GM21717 (cell line): ENCODE measurements at regions not wholly inside any gene's neighbourhood (a gene's known extent, or its start where the extent isn't known, plus 50 kb on each side); places are given as distances from the start of the nearest gene placed in this dataset.
A peak's percentile ranks its signal among the peaks of the same experiment; 100 is the strongest.

ENCODE experiments used
- ATAC-seq: cut with Tn5 transposase; IDR thresholded peaks from one replicate; pipeline ENCODE4 v1.9.1; 2021; ENCODE audit warnings: mild to moderate bottlenecking, moderate library complexity; ENCODE audit not compliant: unreplicated experiment

GRCh38 chr6:84467296-84467695 lies 239.9 kb upstream of the CEP162 start:
- no peak for ATAC-seq

DNA sequence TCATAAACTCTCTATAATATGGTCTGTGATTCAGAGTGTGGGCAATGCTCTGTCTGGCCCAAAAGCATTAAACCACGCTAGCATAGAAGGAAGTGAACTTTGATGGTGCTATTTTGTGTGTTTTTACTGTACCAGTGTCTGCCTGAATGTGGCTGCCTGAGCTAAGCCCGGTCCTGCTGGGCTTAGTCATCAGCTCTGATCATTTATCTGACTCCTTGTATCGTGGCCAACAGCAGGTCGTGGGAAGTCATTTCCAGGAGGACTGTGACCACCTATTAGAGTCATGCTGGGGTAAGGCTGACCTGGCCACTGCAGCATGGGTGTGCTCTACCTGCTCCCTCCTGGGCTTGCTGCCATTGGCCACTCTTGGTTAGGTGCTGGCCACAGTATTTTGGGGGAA lies 239.1 kb upstream of the CEP162 start:
- no peak for ATAC-seq

GRCh38 chr6:84464471-84464870 lies 237.0 kb upstream of the CEP162 start:
- no peak for ATAC-seq

DNA sequence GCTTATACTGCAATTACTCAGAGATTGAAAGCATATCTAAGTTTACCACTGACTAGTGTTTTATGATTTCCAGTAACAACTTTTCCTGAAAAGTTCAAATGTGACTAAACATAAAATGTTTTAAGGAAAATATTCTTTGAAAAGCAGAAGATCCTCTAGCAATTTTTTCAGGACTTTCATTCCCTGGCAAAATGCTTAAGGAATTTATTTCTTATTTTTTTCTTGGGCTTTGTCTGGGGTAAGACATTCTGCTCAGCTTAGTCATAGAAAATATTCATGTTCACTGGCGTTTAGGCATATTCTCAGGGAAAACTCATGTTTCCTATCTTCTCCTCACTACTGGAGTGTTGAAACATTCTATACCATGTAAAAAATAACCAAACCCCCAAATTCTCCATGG lies 235.3 kb upstream of the CEP162 start:
- no peak for ATAC-seq

GRCh38 chr6:84461461-84461860 lies 234.0 kb upstream of the CEP162 start:
- ATAC-seq, result no peak

DNA sequence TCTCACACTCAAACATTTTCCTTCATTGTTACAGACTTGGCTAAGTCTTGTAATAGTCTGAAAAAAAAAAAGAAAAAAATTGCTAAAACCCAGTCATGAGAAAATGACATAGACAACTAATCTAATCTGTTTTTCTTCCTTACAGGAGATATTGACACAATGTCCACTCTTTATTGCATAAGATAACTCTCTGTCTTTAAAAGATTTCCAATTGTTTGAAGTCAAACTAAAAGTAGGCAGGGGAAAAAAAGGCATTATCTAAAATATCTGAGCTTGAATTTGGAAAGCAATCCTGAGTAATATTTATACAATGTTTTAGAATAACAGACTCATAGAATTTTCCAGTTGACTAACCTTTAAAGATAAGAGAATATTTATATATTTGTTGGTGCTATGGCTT lies 233.0 kb upstream of the CEP162 start:
- ATAC-seq, result no peak

GRCh38 chr6:84459401-84459800 lies 232.0 kb upstream of the CEP162 start:
- ATAC-seq, result no peak

DNA sequence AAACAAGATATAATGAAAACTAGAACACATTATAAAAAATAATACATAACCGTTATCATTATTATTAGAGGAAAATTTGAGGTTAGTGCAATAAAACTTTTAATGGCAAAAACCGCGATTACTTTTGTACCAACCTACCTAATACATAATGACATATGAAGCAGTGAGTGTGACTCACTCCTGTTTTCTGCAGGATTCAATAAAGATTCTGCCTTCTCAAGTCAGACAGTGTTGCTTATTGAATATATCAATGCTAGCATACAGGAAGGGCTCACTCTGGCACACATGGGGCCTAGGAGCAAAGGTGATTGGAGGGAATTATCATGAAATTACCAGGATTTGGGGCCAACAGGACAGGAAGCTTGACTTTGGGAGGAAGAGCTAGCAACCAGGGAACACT lies 230.8 kb upstream of the CEP162 start:
- no peak for ATAC-seq

DNA sequence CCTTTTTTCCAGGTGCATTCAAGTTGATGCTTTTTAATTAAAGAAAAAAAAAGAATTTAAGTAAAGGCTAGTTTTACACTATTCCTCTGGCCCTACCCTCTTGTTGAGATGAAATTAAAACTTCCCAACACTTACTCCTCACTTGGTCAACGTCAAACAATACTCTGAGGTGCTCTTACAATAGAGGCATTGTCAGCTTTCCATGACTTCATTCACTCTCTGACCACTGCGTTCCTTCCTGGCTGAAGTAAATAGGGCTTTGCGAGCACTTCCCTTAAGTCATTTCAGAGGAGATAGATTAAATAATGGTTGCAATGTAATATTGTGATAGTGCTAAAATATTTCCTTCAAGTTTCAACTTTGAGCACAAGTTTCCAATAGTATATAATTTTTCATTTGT lies 229.8 kb upstream of the CEP162 start:
- no peak for ATAC-seq

DNA sequence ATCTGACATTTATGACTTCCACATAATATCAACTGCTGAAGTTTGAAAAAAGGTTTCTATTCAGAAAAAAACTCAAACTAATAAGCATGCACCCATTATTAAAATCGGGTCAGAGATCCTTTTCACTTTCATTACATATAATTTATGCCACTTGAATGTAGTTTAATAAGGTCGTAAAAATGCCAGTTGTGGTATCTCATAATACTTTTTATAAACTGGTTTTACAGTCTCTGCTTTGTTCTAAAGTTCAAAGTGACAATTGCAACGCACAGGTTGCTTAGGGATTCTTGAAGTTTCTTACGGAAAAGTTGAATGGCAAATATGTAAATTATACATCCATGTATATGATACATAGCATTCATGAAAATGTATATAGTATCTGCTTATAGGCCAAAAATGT lies 229.4 kb upstream of the CEP162 start:
- no peak for ATAC-seq

DNA sequence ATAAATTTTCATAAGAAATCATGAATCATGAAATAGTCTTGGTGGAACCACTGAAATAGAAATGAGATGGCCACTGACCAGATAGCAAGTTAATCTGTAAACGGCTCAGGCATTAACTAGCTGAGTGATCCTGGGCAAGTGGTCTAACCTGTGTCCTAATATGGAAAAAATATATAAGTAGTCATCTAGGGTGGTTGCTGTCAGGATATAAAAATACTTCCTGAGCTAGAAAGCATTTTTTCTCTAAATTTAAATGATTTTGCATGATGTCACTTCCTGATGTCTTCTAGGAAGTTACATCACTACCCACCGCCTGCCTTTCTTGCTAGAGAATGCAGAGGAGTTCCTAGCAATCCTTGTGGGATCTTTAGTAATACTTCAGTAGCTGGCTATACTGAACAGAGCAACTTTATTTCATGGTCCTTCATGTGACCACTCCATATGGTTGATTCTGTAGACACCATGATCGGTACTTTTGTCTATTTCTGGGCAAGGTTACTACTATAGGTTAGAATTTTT lies 228.1 kb upstream of the CEP162 start:
- no peak for ATAC-seq

DNA sequence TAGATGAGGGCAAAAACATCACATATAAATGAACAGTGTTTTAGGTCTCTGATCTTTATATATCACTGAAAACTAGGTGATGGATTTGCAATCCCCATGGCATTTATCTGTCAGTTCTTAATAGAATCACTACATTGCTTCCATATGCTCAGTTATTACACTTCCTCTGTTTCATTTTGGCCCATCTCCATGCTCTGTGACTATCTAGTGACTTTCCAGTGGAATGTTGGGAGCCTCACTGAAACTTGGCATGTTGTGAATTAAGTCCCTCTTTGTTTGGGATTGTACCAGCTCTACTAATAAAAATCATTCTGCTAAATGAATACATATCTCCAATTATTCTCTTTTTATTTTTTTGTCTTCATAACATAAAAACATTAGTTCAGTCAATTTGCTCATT lies 226.1 kb upstream of the CEP162 start:
- ATAC-seq, result no peak

DNA sequence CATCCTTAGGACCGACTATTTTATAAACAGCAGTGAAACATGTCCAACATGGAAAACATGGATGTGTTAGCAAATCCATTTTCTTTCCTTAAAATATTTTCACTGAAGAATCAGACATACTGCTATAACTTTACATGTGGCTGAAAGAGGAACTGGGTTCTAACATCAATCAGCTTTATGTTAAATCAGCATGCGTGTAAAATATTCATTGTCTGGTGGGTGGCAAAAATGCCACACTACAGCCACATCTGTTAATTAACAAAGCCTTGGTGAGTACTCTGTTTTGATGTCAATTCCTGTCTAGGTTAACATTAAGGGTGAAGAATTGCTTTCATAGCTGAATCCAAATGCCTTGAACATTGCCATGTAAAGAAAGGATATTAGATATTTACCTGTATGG lies 222.6 kb upstream of the CEP162 start:
- ATAC-seq, result no peak

DNA sequence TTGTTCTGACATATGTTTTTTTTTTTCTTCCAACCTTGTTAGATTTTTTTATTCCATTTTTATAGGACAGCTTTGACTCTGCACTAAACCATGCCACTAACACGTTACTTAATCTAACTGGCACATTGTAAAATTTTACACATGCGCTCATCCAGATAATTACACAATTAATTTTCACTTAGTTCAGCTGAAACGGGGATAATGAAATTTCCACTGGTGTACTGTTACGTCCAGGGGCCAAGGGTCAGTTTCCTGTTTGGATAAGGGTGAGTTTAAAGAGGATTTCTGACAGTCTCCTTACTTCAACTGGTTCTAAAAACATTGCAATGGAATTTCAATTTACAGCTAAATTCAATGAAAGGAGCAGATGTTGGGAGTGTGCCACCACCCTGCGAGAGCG lies 221.8 kb upstream of the CEP162 start:
- no peak for ATAC-seq

- ATAC-seq, result no peak
Observed at GRCh38 chr6:84448331-84448730, 220.9 kb upstream of the CEP162 start.

GRCh38 chr6:84447651-84448050 lies 220.2 kb upstream of the CEP162 start:
- no peak for ATAC-seq

DNA sequence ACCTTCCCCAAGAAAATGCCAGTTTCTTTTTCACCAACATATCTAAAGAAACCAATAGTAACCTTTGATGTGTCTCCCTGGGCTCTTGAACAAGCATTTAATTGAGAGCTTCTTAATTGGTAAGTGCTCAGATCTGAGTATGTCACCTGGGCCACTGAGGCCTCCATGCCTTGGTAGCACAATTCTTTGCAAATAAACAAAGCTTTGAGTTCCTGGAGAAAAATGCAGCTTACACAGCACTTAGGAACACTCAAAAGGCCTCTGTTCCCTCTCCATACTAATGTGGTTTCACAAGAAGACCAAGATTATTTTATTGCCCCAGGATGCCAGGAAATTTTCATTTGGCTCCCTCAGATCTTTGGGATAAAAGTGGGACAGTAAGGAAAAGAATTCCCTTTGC lies 217.6 kb upstream of the CEP162 start:
- ATAC-seq, result no peak

DNA sequence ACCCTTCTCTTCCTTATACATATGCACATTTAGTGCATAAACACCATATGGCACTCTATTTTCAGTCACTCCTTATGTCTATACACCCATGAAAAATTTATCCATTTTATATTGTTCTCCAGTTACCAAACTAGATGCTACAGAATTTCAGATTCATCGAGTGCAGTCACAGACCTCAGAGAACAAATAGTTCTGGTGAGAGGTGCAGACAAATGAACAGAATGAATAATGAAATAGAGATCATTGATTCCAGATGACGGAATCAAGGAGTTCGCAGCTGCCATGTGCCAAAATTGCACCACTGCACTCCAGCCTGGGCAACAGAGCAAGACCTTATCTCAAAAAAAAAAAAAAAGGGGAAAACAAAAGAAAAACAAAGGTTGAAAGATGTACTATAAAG lies 214.8 kb upstream of the CEP162 start:
- ATAC-seq, result no peak

GRCh38 chr6:84441456-84441855 lies 214.0 kb upstream of the CEP162 start:
- no peak for ATAC-seq

DNA sequence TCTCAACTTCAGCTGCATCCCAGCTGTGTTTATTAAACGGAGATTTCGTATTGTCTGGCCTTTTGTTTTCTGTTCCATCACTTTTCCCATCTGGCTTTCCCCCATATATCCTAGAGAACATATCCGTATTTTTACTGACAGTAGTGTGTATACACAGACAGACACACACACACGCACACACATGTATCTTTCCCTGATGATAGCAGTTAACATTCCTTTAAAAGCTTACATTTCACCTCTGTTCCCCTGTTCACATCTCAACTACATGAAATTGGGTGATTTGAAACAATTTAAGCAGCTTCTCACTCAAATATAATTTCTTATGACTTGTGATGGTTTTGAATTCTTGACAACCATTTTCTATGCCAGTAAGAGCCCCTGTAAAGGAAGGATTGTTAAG lies 207.1 kb upstream of the CEP162 start:
- ATAC-seq, result no peak

GRCh38 chr6:84432619-84433018 lies 205.2 kb upstream of the CEP162 start:
- ATAC-seq, result no peak

GRCh38 chr6:84428300-84428907 lies 201.0 kb upstream of the CEP162 start:
- peak; percentile 63 for ATAC-seq

DNA sequence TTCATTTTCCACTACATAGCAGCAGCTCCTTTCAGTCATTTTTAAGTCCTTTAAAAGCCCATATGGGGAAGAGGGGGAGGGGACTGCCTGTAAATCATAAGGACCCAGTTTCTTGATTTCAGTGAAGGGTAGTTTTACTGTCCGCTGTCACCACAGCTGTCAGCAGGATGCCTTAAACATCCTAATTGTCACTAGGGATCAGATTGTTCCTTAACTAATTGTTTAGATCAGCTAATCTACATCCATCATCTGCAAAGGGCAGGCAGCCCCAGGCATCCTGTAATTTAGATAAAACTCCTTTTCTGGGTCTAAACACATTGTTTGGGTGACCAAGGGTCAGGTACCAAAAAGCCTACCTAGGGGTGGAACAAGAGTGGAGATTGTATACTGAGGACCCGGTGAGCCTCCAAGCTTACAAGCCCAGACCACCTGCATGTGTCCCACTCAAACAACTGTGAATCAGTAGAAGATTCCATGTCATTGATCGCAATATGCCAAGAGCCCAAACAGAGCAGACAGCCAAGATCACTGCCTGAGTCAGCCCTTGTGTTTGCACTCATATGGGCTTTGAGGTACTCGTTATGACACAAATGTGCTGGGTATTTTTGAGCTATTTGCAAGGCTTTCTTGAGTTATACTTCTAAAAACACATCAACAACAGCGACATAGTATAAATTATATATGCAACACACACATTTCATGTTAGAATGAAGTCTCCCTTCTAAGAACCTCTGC lies 198.7 kb upstream of the CEP162 start:
- no peak for ATAC-seq
